ENCODE measurements at regions not wholly inside any gene's neighbourhood (a gene's known extent, or its start where the extent isn't known, plus 50 kb on each side); places are given as distances from the start of the nearest gene placed in this dataset.

DNA sequence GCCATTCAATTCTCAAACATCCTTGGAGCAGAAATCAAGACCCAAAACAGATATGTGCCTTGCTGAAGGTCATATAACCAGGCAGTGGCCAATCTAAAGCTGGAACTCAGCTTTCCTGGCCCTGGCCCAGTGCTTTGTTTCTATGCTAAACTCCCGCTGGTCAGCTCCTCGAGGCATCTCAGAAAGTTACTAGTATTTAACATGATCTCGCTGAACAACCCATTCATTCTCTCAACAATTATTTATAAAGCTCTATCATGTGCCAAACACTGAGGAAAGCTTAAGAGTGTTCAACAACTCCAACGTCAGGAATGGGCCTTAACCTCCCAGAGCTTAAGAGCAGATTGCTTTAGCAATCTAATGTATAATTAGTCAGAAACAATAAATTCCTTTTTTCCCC is 54.0 kb downstream of the FOXD1 start:
- TF ChIP-seq, protein P1, sequence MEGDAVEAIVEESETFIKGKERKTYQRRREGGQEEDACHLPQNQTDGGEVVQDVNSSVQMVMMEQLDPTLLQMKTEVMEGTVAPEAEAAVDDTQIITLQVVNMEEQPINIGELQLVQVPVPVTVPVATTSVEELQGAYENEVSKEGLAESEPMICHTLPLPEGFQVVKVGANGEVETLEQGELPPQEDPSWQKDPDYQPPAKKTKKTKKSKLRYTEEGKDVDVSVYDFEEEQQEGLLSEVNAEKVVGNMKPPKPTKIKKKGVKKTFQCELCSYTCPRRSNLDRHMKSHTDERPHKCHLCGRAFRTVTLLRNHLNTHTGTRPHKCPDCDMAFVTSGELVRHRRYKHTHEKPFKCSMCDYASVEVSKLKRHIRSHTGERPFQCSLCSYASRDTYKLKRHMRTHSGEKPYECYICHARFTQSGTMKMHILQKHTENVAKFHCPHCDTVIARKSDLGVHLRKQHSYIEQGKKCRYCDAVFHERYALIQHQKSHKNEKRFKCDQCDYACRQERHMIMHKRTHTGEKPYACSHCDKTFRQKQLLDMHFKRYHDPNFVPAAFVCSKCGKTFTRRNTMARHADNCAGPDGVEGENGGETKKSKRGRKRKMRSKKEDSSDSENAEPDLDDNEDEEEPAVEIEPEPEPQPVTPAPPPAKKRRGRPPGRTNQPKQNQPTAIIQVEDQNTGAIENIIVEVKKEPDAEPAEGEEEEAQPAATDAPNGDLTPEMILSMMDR (IDR thresholded peaks at IDR 0.05), result no peak
- TF ChIP-seq POLR2A (IDR thresholded peaks at IDR 0.05), result no peak
